ENCODE measurements at regions not wholly inside any gene's neighbourhood (a gene's known extent, or its start where the extent isn't known, plus 50 kb on each side); places are given as distances from the start of the nearest gene placed in this dataset.
"Not testable (repeated sequence)": the region's sequence is repeated elsewhere in the genome, so short reads cannot be mapped to it uniquely, and the experiment has no call there.

GRCh38 chr17:71632328-71632727 lies 488.5 kb upstream of the SOX9 start:
- in situ Hi-C loops (cut with HindIII; ENCODE audit: low sequenced_read_pairs), result no loop called here

GRCh38 chr17:71633391-71633849 lies 487.4 kb upstream of the SOX9 start:
- in situ Hi-C loops (cut with HindIII; ENCODE audit: low sequenced_read_pairs), result no loop called here

- in situ Hi-C loops (cut with HindIII; ENCODE audit: low sequenced_read_pairs), result no loop called here
These were observed 486.4 kb upstream of the SOX9 start for GRCh38 chr17:71634376-71634775.

- in situ Hi-C loops (cut with HindIII; ENCODE audit: low sequenced_read_pairs), result no loop called here
These were observed 485.6 kb upstream of the SOX9 start for GRCh38 chr17:71635187-71635586.

- in situ Hi-C loops (cut with HindIII; ENCODE audit: low sequenced_read_pairs), result no loop called here
These were observed 484.2 kb upstream of the SOX9 start for GRCh38 chr17:71636644-71637043.

- in situ Hi-C loops (cut with HindIII; ENCODE audit: low sequenced_read_pairs), result no loop called here
These were observed 482.2 kb upstream of the SOX9 start for GRCh38 chr17:71638668-71639067.

- in situ Hi-C loops (cut with HindIII; ENCODE audit: low sequenced_read_pairs), result no loop called here
These were observed 481.0 kb upstream of the SOX9 start for GRCh38 chr17:71639865-71640264.

GRCh38 chr17:71646890-71647289 lies 473.9 kb upstream of the SOX9 start:
- in situ Hi-C loops (cut with HindIII; ENCODE audit: low sequenced_read_pairs), result not testable (repeated sequence)

- in situ Hi-C loops (cut with HindIII; ENCODE audit: low sequenced_read_pairs), result not testable (repeated sequence)
These were observed 472.5 kb upstream of the SOX9 start for GRCh38 chr17:71648342-71648741.

- in situ Hi-C loops (cut with HindIII; ENCODE audit: low sequenced_read_pairs), result no loop called here
These were observed 470.9 kb upstream of the SOX9 start for GRCh38 chr17:71649941-71650350.

- in situ Hi-C loops (cut with HindIII; ENCODE audit: low sequenced_read_pairs), result no loop called here
These were observed 465.3 kb upstream of the SOX9 start for GRCh38 chr17:71655542-71655941.

GRCh38 chr17:71656964-71657858 lies 463.6 kb upstream of the SOX9 start:
- in situ Hi-C loops (cut with HindIII; ENCODE audit: low sequenced_read_pairs), result no loop called here

- in situ Hi-C loops (cut with HindIII; ENCODE audit: low sequenced_read_pairs), result no loop called here
These were observed 461.8 kb upstream of the SOX9 start for GRCh38 chr17:71658996-71659395.

GRCh38 chr17:71664861-71665260 lies 456.0 kb upstream of the SOX9 start:
- in situ Hi-C loops (cut with HindIII; ENCODE audit: low sequenced_read_pairs), result no loop called here

GRCh38 chr17:71666047-71666446 lies 454.8 kb upstream of the SOX9 start:
- in situ Hi-C loops (cut with HindIII; ENCODE audit: low sequenced_read_pairs), result no loop called here

- in situ Hi-C loops (cut with HindIII; ENCODE audit: low sequenced_read_pairs), result no loop called here
These were observed 453.2 kb upstream of the SOX9 start for GRCh38 chr17:71667661-71668060.

- in situ Hi-C loops (cut with HindIII; ENCODE audit: low sequenced_read_pairs), result no loop called here
These were observed 452.0 kb upstream of the SOX9 start for GRCh38 chr17:71668807-71669206.

- in situ Hi-C loops (cut with HindIII; ENCODE audit: low sequenced_read_pairs), result no loop called here
These were observed 443.4 kb upstream of the SOX9 start for GRCh38 chr17:71677439-71677838.

- in situ Hi-C loops (cut with HindIII; ENCODE audit: low sequenced_read_pairs), result no loop called here
These were observed 441.0 kb upstream of the SOX9 start for GRCh38 chr17:71679832-71680231.

GRCh38 chr17:71681427-71682173 lies 439.2 kb upstream of the SOX9 start:
- in situ Hi-C loops (cut with HindIII; ENCODE audit: low sequenced_read_pairs), result no loop called here

- in situ Hi-C loops (cut with HindIII; ENCODE audit: low sequenced_read_pairs), result no loop called here
These were observed 438.7 kb upstream of the SOX9 start for GRCh38 chr17:71682174-71682494.

- in situ Hi-C loops (cut with HindIII; ENCODE audit: low sequenced_read_pairs), result no loop called here
These were observed 431.0 kb upstream of the SOX9 start for GRCh38 chr17:71689782-71690181.

All from DLD1 (cell line).